ENCODE measurements at regions not wholly inside any gene's neighbourhood (a gene's known extent, or its start where the extent isn't known, plus 50 kb on each side); places are given as distances from the start of the nearest gene placed in this dataset.

GRCh38 chr10:46233181-46233580, 53.6 kb upstream of the ANTXRL start:
- Histone ChIP-seq H3K36me3 (replicated peaks; ENCODE audit: insufficient read depth, low read length) (no peaks in the 10 kb centered on the region), H3K9ac (ENCODE audit: low read length) (no peak overlapping the region), H3K27ac (ENCODE audit: low read length) (no peak overlapping the region), H3K9me2 (replicated peaks; ENCODE audit: insufficient read depth, low read length) (no peaks in the 10 kb centered on the region), H3K4me2 (ENCODE audit: low read depth, low read length) (no peak overlapping the region), H3K79me2 (ENCODE audit: low read length) (no peaks in the 10 kb centered on the region), H3K4me3 (ENCODE audit: low read length) (no peak overlapping the region), H4K20me1 (ENCODE audit: insufficient read depth, low read length) (no peaks in the 10 kb centered on the region), H3K4me1 (ENCODE audit: low read length) (0 out of 2 replicates have a peak, but pooled peaks cover 3% of the 10 kb centered on the region), H2AFZ (ENCODE audit: low read length) (no peak overlapping the region), H3F3A (ENCODE audit: insufficient read depth, low read length) (no peaks in the 10 kb centered on the region), H3K9me3 (replicated peaks; ENCODE audit: insufficient read depth, low read length) (no peaks in the 10 kb centered on the region), H3K27me3 (replicated peaks; ENCODE audit: insufficient read depth, low read length) (no peaks in the 10 kb centered on the region)
- no peak for DNase-seq
- TF ChIP-seq EZH2 (optimal IDR thresholded peaks at IDR 0.05; ENCODE audit: low read depth, low read length) (no peak), CTCF (IDR thresholded peaks at IDR 0.05; ENCODE audit: low read length) (no peak), EZH2phosphoT487 (IDR thresholded peaks at IDR 0.05; ENCODE audit: low read length) (no peak)

GRCh38 chr10:46234026-46234425, 52.8 kb upstream of the ANTXRL start:
- Histone ChIP-seq H4K20me1 (ENCODE audit: insufficient read depth, low read length) (no peaks in the 10 kb centered on the region), H3F3A (ENCODE audit: insufficient read depth, low read length) (no peaks in the 10 kb centered on the region), H3K4me1 (ENCODE audit: low read length) (no peaks in the 10 kb centered on the region), H3K27ac (ENCODE audit: low read length) (no peak overlapping the region), H3K27me3 (replicated peaks; ENCODE audit: insufficient read depth, low read length) (no peaks in the 10 kb centered on the region), H3K9ac (ENCODE audit: low read length) (no peak overlapping the region), H3K79me2 (ENCODE audit: low read length) (no peaks in the 10 kb centered on the region), H3K4me2 (ENCODE audit: low read depth, low read length) (no peak overlapping the region), H3K9me2 (replicated peaks; ENCODE audit: insufficient read depth, low read length) (no peaks in the 10 kb centered on the region), H3K36me3 (replicated peaks; ENCODE audit: insufficient read depth, low read length) (no peaks in the 10 kb centered on the region), H3K9me3 (replicated peaks; ENCODE audit: insufficient read depth, low read length) (no peaks in the 10 kb centered on the region), H3K4me3 (ENCODE audit: low read length) (no peak overlapping the region), H2AFZ (ENCODE audit: low read length) (no peak overlapping the region)
- no peak for DNase-seq
- TF ChIP-seq EZH2phosphoT487 (IDR thresholded peaks at IDR 0.05; ENCODE audit: low read length) (no peak), CTCF (IDR thresholded peaks at IDR 0.05; ENCODE audit: low read length) (no peak), EZH2 (optimal IDR thresholded peaks at IDR 0.05; ENCODE audit: low read depth, low read length) (no peak)

- DNase-seq: no peak
- H3K9me2 ChIP-seq (replicated peaks; ENCODE audit: insufficient read depth, low read length): no peaks in the 10 kb centered on the region
- no peak overlapping the region for H2AFZ ChIP-seq (ENCODE audit: low read length)
- no peak overlapping the region for H3K4me3 ChIP-seq (ENCODE audit: low read length)
- TF ChIP-seq EZH2 (optimal IDR thresholded peaks at IDR 0.05; ENCODE audit: low read depth, low read length) (no peak), EZH2phosphoT487 (IDR thresholded peaks at IDR 0.05; ENCODE audit: low read length) (no peak), CTCF (IDR thresholded peaks at IDR 0.05; ENCODE audit: low read length) (no peak)
- no peaks in the 10 kb centered on the region for H3K36me3 ChIP-seq (replicated peaks; ENCODE audit: insufficient read depth, low read length)
- no peaks in the 10 kb centered on the region for H3K79me2 ChIP-seq (ENCODE audit: low read length)
- H3K9me3 ChIP-seq (replicated peaks; ENCODE audit: insufficient read depth, low read length): no peaks in the 10 kb centered on the region
- H3K4me2 ChIP-seq (ENCODE audit: low read depth, low read length): no peak overlapping the region
- H3K4me1 ChIP-seq (ENCODE audit: low read length): no peaks in the 10 kb centered on the region
- no peaks in the 10 kb centered on the region for H4K20me1 ChIP-seq (ENCODE audit: insufficient read depth, low read length)
- no peak overlapping the region for H3K9ac ChIP-seq (ENCODE audit: low read length)
- H3K27me3 ChIP-seq (replicated peaks; ENCODE audit: insufficient read depth, low read length): no peaks in the 10 kb centered on the region
- no peaks in the 10 kb centered on the region for H3F3A ChIP-seq (ENCODE audit: insufficient read depth, low read length)
- H3K27ac ChIP-seq (ENCODE audit: low read length): no peak overlapping the region
Measured at GRCh38 chr10:46234431-46235060, 52.3 kb upstream of the ANTXRL start.
